ENCODE measurements at regions not wholly inside any gene's neighbourhood (a gene's known extent, or its start where the extent isn't known, plus 50 kb on each side); places are given as distances from the start of the nearest gene placed in this dataset.

GRCh38 chr21:38925923-38926322, 120.2 kb downstream of the ETS2 start:
- intact Hi-C loops (cut with micrococcal nuclease; ENCODE audit: unreplicated experiment) (no loop called here), in situ Hi-C loops (cut with HindIII; ENCODE audit: low pct_unique_long_range_greater_than_20kb, low sequenced_read_pairs) (no loop called here)
- DNase-seq (ENCODE audit: low read depth, low spot score): no peak
- ChIA-PET CTCF (no interaction called here), POLR2A (no interaction called here)
- no peaks in the 10 kb centered on the region for H3K36me3 ChIP-seq (ENCODE audit: control insufficient read depth, insufficient read depth, low read length)
- BruUV-seq (replicated peaks): no TSS peak
- no peaks in the 10 kb centered on the region for H3K27me3 ChIP-seq (ENCODE audit: control insufficient read depth, insufficient read depth, low read length)
- no peaks in the 10 kb centered on the region for H3K4me1 ChIP-seq (ENCODE audit: control insufficient read depth, insufficient read depth, low read length)
- peak overlapping the region in 1 of 2 experiments; percentile 11; a peak in 1 of 4 replicates for H3K4me3 ChIP-seq (ENCODE audit: low read depth in 2 of 2, low read length in 2 of 2)
- no peak overlapping the region for H3K27ac ChIP-seq (ENCODE audit: low read length)
- ATAC-seq: peak; percentile 48; the same call in 1 of the 2 replicates
- TF ChIP-seq SIN3A (IDR thresholded peaks at IDR 0.05; ENCODE audit: borderline replicate concordance, insufficient read depth, low read depth, low read length): no peak
- no peak for TF ChIP-seq POLR2AphosphoS5 (IDR thresholded peaks at IDR 0.05; ENCODE audit: low read depth, low read length)
- TF ChIP-seq, protein P1, sequence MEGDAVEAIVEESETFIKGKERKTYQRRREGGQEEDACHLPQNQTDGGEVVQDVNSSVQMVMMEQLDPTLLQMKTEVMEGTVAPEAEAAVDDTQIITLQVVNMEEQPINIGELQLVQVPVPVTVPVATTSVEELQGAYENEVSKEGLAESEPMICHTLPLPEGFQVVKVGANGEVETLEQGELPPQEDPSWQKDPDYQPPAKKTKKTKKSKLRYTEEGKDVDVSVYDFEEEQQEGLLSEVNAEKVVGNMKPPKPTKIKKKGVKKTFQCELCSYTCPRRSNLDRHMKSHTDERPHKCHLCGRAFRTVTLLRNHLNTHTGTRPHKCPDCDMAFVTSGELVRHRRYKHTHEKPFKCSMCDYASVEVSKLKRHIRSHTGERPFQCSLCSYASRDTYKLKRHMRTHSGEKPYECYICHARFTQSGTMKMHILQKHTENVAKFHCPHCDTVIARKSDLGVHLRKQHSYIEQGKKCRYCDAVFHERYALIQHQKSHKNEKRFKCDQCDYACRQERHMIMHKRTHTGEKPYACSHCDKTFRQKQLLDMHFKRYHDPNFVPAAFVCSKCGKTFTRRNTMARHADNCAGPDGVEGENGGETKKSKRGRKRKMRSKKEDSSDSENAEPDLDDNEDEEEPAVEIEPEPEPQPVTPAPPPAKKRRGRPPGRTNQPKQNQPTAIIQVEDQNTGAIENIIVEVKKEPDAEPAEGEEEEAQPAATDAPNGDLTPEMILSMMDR (IDR thresholded peaks at IDR 0.05): no peak
- TF ChIP-seq, protein P2, sequence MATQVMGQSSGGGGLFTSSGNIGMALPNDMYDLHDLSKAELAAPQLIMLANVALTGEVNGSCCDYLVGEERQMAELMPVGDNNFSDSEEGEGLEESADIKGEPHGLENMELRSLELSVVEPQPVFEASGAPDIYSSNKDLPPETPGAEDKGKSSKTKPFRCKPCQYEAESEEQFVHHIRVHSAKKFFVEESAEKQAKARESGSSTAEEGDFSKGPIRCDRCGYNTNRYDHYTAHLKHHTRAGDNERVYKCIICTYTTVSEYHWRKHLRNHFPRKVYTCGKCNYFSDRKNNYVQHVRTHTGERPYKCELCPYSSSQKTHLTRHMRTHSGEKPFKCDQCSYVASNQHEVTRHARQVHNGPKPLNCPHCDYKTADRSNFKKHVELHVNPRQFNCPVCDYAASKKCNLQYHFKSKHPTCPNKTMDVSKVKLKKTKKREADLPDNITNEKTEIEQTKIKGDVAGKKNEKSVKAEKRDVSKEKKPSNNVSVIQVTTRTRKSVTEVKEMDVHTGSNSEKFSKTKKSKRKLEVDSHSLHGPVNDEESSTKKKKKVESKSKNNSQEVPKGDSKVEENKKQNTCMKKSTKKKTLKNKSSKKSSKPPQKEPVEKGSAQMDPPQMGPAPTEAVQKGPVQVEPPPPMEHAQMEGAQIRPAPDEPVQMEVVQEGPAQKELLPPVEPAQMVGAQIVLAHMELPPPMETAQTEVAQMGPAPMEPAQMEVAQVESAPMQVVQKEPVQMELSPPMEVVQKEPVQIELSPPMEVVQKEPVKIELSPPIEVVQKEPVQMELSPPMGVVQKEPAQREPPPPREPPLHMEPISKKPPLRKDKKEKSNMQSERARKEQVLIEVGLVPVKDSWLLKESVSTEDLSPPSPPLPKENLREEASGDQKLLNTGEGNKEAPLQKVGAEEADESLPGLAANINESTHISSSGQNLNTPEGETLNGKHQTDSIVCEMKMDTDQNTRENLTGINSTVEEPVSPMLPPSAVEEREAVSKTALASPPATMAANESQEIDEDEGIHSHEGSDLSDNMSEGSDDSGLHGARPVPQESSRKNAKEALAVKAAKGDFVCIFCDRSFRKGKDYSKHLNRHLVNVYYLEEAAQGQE (IDR thresholded peaks at IDR 0.05; ENCODE audit: insufficient read depth in 1 of 2, low read depth in 2 of 2, low read length in 1 of 2): no peak
- TF ChIP-seq TCF7L2 (IDR thresholded peaks at IDR 0.05; ENCODE audit: low read depth, low read length): no peak
- no peaks in the 10 kb centered on the region for H3K9me3 ChIP-seq (ENCODE audit: control insufficient read depth, insufficient read depth, low read depth, low read length)

DNA sequence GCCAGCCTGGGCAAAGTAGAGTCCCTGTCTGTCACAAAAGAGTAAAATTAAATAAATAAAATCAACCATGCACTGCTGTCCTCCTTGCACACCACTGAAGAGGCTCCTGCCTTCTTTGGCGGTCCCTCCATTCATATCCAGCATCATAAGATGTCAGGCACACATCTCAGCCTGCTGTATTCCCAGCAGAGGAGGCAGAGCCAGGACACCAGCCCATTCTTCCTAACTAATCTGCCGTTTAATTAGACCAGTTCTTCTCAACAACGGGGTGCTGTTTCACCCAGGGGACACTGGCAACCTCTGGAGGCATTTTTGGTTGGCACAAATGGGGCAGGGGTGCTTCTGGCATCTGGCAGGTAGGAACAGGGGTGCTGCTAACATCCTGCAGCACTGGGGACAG, 119.7 kb downstream of the ETS2 start:
- ATAC-seq (no peak), DNase-seq (ENCODE audit: low read depth, low spot score) (no peak)
- TF ChIP-seq, protein P1 (IDR thresholded peaks at IDR 0.05): no peak
- TF ChIP-seq, protein P2 (IDR thresholded peaks at IDR 0.05; ENCODE audit: insufficient read depth in 1 of 2, low read depth in 2 of 2, low read length in 1 of 2): no peak
- TF ChIP-seq SIN3A (IDR thresholded peaks at IDR 0.05; ENCODE audit: borderline replicate concordance, insufficient read depth, low read depth, low read length): no peak
- no peak for TF ChIP-seq TCF7L2 (IDR thresholded peaks at IDR 0.05; ENCODE audit: low read depth, low read length)
- no peak for TF ChIP-seq POLR2AphosphoS5 (IDR thresholded peaks at IDR 0.05; ENCODE audit: low read depth, low read length)
- intact Hi-C loops (cut with micrococcal nuclease; ENCODE audit: unreplicated experiment): no loop called here
- ChIA-PET CTCF (no interaction called here), POLR2A (no interaction called here)
- H3K27ac ChIP-seq (ENCODE audit: low read length): no peak overlapping the region
- H3K36me3 ChIP-seq (ENCODE audit: control insufficient read depth, insufficient read depth, low read length): no peaks in the 10 kb centered on the region
- no peaks in the 10 kb centered on the region for H3K27me3 ChIP-seq (ENCODE audit: control insufficient read depth, insufficient read depth, low read length)
- in situ Hi-C loops (cut with HindIII; ENCODE audit: low pct_unique_long_range_greater_than_20kb, low sequenced_read_pairs): no loop called here
- no peak overlapping the region for H3K4me3 ChIP-seq (ENCODE audit: low read depth in 2 of 2, low read length in 2 of 2)
- BruUV-seq (replicated peaks): no TSS peak
- no peaks in the 10 kb centered on the region for H3K4me1 ChIP-seq (ENCODE audit: control insufficient read depth, insufficient read depth, low read length)
- H3K9me3 ChIP-seq (ENCODE audit: control insufficient read depth, insufficient read depth, low read depth, low read length): no peaks in the 10 kb centered on the region
